IMR-90 (cell line): ENCODE measurements at regions not wholly inside any gene's neighbourhood (a gene's known extent, or its start where the extent isn't known, plus 50 kb on each side); places are given as distances from the start of the nearest gene placed in this dataset.

ENCODE experiments used
- ATAC-seq: fragments of 200-7000 bp; cut with Tn5 transposase; 2 replicates; pipeline ENCODE4 v1.9.1; 2020; ENCODE audit warnings: low read depth, mild to moderate bottlenecking, moderate library complexity
- BruUV-seq: library from RNA; stranded (reverse); fragments of 400-500 nt; replicated peaks from 2 replicates; lab custom pipeline; 2021; lab: Mats Ljungman, UMichigan
- CTCF ChIA-PET: fragments of 300-600 bp; formaldehyde crosslinking; extraction: SDS; loops from one replicate; lab custom pipeline; 2021; ENCODE audit warnings: antibody characterized with exemption; lab: Yijun Ruan, JAX
- POLR2A ChIA-PET: fragments of 300-600 bp; sonication (Branson Sonifier 250); formaldehyde crosslinking; loops from one replicate; lab custom pipeline; 2022; ENCODE audit warnings: antibody characterized with exemption; ENCODE audit not compliant: unreplicated experiment; lab: Charles Lee
- DNase-seq: peaks from one replicate; pipeline ENCODE4 v3.0.0; 2013
- H2AFZ ChIP-seq: replicated peaks from 2 replicates; pipeline ENCODE3; 2013; ENCODE audit warnings: low read length, mild to moderate bottlenecking; ENCODE audit not compliant: poor library complexity
- H2AK5ac ChIP-seq: 2 replicates; pipeline ENCODE4 v1.6.1; 2013; ENCODE audit warnings: low read depth, low read length, inconsistent platforms
- H2AK9ac ChIP-seq: replicated peaks from 2 replicates; pipeline ENCODE3; 2013; ENCODE audit warnings: mild to moderate bottlenecking, low read depth, low read length, moderate library complexity; ENCODE audit not compliant: poor library complexity
- H2BK120ac ChIP-seq: 2 replicates; pipeline ENCODE4 v1.6.1; 2013; ENCODE audit warnings: low read depth, low read length, inconsistent platforms
- H2BK15ac ChIP-seq: 3 replicates; pipeline ENCODE4 v1.6.1; 2013; ENCODE audit warnings: low read depth, low read length, inconsistent platforms
- H2BK20ac ChIP-seq: 2 replicates; pipeline ENCODE4 v1.6.1; 2013; ENCODE audit warnings: low read depth, mild to moderate bottlenecking, inconsistent platforms, low read length, moderate library complexity
- H2BK5ac ChIP-seq: 2 replicates; pipeline ENCODE4 v1.6.1; 2013; ENCODE audit warnings: mild to moderate bottlenecking, low read depth, low read length, inconsistent platforms; ENCODE audit not compliant: poor library complexity, severe bottlenecking
- H3K14ac ChIP-seq: replicated peaks from 2 replicates; pipeline ENCODE4 v1.6.1; 2013; ENCODE audit warnings: low read depth, low read length, inconsistent platforms
- H3K18ac ChIP-seq: 2 replicates; pipeline ENCODE4 v1.6.1; 2013; ENCODE audit warnings: low read depth, low read length, control low read depth
- H3K23ac ChIP-seq: 2 replicates; pipeline ENCODE4 v1.6.1; 2013; ENCODE audit warnings: low read depth, low read length, inconsistent platforms
- H3K27ac ChIP-seq: 2 replicates; pipeline ENCODE4 v1.5.1; 2013; ENCODE audit warnings: mild to moderate bottlenecking, control low read depth, low read length; ENCODE audit not compliant: insufficient read depth
- H3K27me3 ChIP-seq: 2 replicates; pipeline ENCODE4 v1.6.1; 2013; ENCODE audit warnings: low read length; ENCODE audit not compliant: control insufficient read depth, insufficient read depth
- H3K36me3 ChIP-seq: 2 replicates; pipeline ENCODE4 v1.6.1; 2013; ENCODE audit warnings: low read length, mixed read lengths; ENCODE audit not compliant: control insufficient read depth, insufficient read depth
- H3K4ac ChIP-seq: 2 replicates; pipeline ENCODE4 v1.6.1; 2013; ENCODE audit warnings: low read depth, low read length, inconsistent platforms
- H3K4me1 ChIP-seq: 2 replicates; pipeline ENCODE4 v1.6.1; 2013; ENCODE audit warnings: low read length, mixed read lengths; ENCODE audit not compliant: control insufficient read depth, insufficient read depth
- H3K4me2 ChIP-seq: 2 replicates; pipeline ENCODE4 v1.6.1; 2013; ENCODE audit warnings: low read depth, mild to moderate bottlenecking, control low read depth, low read length, moderate library complexity
- H3K4me3 ChIP-seq: 2 replicates; pipeline ENCODE4 v1.5.1; 2013; ENCODE audit warnings: low read depth, mild to moderate bottlenecking, control low read depth, low read length, moderate library complexity; ENCODE audit not compliant: insufficient read depth
- H3K56ac ChIP-seq: 2 replicates; pipeline ENCODE4 v1.6.1; 2013; ENCODE audit warnings: low read length, inconsistent platforms; ENCODE audit not compliant: insufficient read depth; ENCODE audit errors: extremely low read depth
- H3K79me1 ChIP-seq, 2 experiments: 2 replicates each; pipeline ENCODE4 v1.6.1; 2013; ENCODE audit warnings: low read length in 2 of 2, inconsistent platforms in 1 of 2, low read depth in 1 of 2
- H3K9ac ChIP-seq: 2 replicates; pipeline ENCODE4 v1.6.1; 2013; ENCODE audit warnings: low read depth, low read length, control low read depth
- H3K9me1 ChIP-seq: 2 replicates; pipeline ENCODE4 v1.6.1; 2013; ENCODE audit warnings: low read length, inconsistent platforms; ENCODE audit not compliant: insufficient read depth
- H3K9me3 ChIP-seq: 2 replicates; pipeline ENCODE4 v1.6.1; 2013; ENCODE audit warnings: low read length; ENCODE audit not compliant: control insufficient read depth, insufficient read depth
- H4K20me1 ChIP-seq: 2 replicates; pipeline ENCODE4 v1.6.1; 2013; ENCODE audit warnings: low read length, inconsistent platforms; ENCODE audit not compliant: insufficient read depth
- H4K5ac ChIP-seq: 2 replicates; pipeline ENCODE4 v1.6.1; 2013; ENCODE audit warnings: mild to moderate bottlenecking, low read depth, low read length, control low read depth
- H4K8ac ChIP-seq, 2 experiments: 2 replicates each; pipeline ENCODE4 v1.6.1; 2013; ENCODE audit warnings: low read depth in 2 of 2, low read length in 2 of 2, control low read depth in 1 of 2, inconsistent platforms in 1 of 2
- H4K91ac ChIP-seq: 2 replicates; pipeline ENCODE4 v1.6.1; 2013; ENCODE audit warnings: low read depth, low read length, inconsistent platforms; ENCODE audit not compliant: insufficient read depth
- BHLHE40 ChIP-seq: fragments of 150-350 bp; IDR thresholded peaks from 2 replicates; pipeline ENCODE4 v1.6.1; 2016; ENCODE audit warnings: mild to moderate bottlenecking, low read depth, low read length
- CHD1 ChIP-seq: IDR thresholded peaks from 2 replicates; pipeline ENCODE4 v1.6.1; 2012; ENCODE audit warnings: low read depth, low read length, improper control_type of control experiment
- MXI1 ChIP-seq: IDR thresholded peaks from 2 replicates; pipeline ENCODE4 v1.6.1; 2012; ENCODE audit warnings: low read depth, mild to moderate bottlenecking, low read length, moderate library complexity, borderline replicate concordance
- WGBS, 2 experiments: methylation state at CpG; one replicate each; pipeline versions ENCODE4 v1.1.5 to v1.1.7; 2013; ENCODE audit warnings: missing lambda C conversion rate in 2 of 2; ENCODE audit not compliant: insufficient read length in 1 of 2; ENCODE audit errors: extremely low coverage in 2 of 2; 5-methylcytosine and 5-hydroxymethylcytosine counted together
- dilution Hi-C: fragments of 300-500 bp; cut with HindIII; formaldehyde crosslinking; loops from one replicate; pipeline ENCODE4 v1.14.3; 2018; ENCODE audit warnings: low sequenced_read_pairs; ENCODE audit not compliant: unreplicated experiment
- in situ Hi-C: fragments of 300-500 bp; cut with MboI; formaldehyde crosslinking; loops from 3 replicates; pipeline ENCODE4 v1.14.3; 2019; ENCODE audit warnings: low sequenced_read_pairs, inconsistent platforms, mixed read lengths
- intact Hi-C: fragments of 100-400 bp; cut with micrococcal nuclease; formaldehyde crosslinking; loops from 2 replicates; pipeline ENCODE4 v1.10.0; 2022

DNA sequence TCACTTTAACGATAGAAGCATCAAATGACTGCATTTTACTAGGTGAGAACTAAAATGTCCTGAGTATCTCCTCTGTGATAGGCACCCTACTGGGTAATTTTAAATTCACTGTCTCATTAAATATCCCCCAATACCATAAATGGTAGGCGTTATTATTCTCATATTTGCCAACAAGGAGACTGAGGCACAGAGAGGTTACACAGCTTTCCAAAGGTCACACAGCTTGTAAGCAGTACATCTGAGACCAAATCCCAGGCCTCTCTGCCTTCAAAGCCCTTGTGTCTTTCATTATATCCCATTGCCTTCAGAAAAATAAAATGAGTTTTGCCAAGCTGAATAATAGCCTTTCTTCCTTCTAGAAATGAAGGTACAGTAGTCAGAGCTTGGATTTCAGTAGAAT is 502.6 kb downstream of the HAPSTR1 start:
- ATAC-seq = no peak
- intact Hi-C loops = no loop called here
- Histone ChIP-seq H4K20me1 (no peaks in the 10 kb centered on the region), H2BK120ac (no peak overlapping the region), H2AK5ac (no peak overlapping the region), H2BK5ac (no peak overlapping the region), H3K4me1 (no peaks in the 10 kb centered on the region), H3K27me3 (no peaks in the 10 kb centered on the region), H3K18ac (no peak overlapping the region), H3K36me3 (no peaks in the 10 kb centered on the region), H3K14ac (no peak overlapping the region), H3K4me2 (no peak overlapping the region), H3K9ac (no peak overlapping the region), H3K9me3 (peaks cover 10% of the 10 kb centered on the region), H2AFZ (no peak overlapping the region), H3K4me3 (no peak overlapping the region), H3K27ac (no peak overlapping the region), H4K5ac (no peak overlapping the region), H2BK20ac (no peak overlapping the region), H3K4ac (no peak overlapping the region), H3K23ac (no peak overlapping the region), H4K91ac (no peak overlapping the region), H2BK15ac (no peak overlapping the region), H2AK9ac (no peak overlapping the region), H4K8ac (no peak overlapping the region), H3K79me1 (no peaks in the 10 kb centered on the region), H3K56ac (no peak overlapping the region), H3K9me1 (no peaks in the 10 kb centered on the region)
- no peak for DNase-seq
- ChIA-PET CTCF (no interaction called here), POLR2A (no interaction called here)
- no CpG with 5 or more reads among the region's 2 CpGs for WGBS, 2 experiments
- in situ Hi-C loops = no loop called here
- dilution Hi-C loops = no loop called here
- TF ChIP-seq BHLHE40 (no peak), CHD1 (no peak), MXI1 (no peak)
- BruUV-seq = no TSS peak
